IPS-18c (cell line): ENCODE measurements at regions not wholly inside any gene's neighbourhood (a gene's known extent, or its start where the extent isn't known, plus 50 kb on each side); places are given as distances from the start of the nearest gene placed in this dataset.
"Not testable (repeated sequence)": the region's sequence is repeated elsewhere in the genome, so short reads cannot be mapped to it uniquely, and the experiment has no call there.

Experiments used
- H3K4me3 ChIP-seq: 2 replicates; pipeline ENCODE4 v1.7.0; 2013; ENCODE audit warnings: low read depth, mild to moderate bottlenecking, low read length, moderate library complexity; ENCODE audit not compliant: insufficient read depth
- H3K9me3 ChIP-seq: one replicate; pipeline ENCODE4 v1.6.1; 2013; ENCODE audit warnings: mild to moderate bottlenecking, low read length, moderate library complexity; ENCODE audit not compliant: control insufficient read depth, insufficient read depth

- no peaks in the 10 kb centered on the region for H3K9me3 ChIP-seq
- no peak overlapping the region for H3K4me3 ChIP-seq
These were observed 57.4 kb upstream of the ZBTB20 start for GRCh38 chr3:115204475-115204874.

DNA sequence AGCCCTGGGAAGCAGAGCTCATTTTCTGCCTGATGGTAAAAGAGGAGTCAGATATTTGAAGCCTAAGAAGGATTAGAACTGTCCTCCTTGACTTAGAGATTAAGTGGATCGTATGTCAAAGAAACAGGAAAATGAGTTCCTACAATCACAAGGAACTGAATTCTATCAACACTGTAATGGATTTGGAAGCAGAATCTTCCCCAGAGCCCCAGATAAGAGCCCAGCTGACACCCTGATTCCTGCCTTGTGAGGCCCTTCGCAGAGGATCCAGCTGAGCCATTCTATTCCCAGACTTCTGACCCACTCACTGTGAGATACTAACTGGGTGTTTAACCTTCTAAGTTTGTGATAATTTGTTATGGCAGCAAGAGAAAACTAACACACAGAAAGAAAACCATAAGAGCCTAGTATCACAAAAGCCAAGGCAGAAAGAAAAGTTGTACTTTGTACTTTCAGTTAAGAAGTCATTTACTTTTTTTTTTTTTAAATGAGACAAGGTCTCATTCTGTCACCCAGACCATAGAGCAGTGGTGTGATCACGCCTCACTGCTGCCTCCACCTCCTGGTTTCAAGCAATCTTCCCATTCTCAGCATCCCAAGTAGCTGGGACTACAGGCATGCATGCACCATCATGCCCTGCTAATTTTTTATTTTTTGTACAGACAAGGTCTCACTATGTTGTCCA lies 61.1 kb upstream of the ZBTB20 start:
- Histone ChIP-seq H3K4me3 (no peak overlapping the region), H3K9me3 (no peaks in the 10 kb centered on the region)

DNA sequence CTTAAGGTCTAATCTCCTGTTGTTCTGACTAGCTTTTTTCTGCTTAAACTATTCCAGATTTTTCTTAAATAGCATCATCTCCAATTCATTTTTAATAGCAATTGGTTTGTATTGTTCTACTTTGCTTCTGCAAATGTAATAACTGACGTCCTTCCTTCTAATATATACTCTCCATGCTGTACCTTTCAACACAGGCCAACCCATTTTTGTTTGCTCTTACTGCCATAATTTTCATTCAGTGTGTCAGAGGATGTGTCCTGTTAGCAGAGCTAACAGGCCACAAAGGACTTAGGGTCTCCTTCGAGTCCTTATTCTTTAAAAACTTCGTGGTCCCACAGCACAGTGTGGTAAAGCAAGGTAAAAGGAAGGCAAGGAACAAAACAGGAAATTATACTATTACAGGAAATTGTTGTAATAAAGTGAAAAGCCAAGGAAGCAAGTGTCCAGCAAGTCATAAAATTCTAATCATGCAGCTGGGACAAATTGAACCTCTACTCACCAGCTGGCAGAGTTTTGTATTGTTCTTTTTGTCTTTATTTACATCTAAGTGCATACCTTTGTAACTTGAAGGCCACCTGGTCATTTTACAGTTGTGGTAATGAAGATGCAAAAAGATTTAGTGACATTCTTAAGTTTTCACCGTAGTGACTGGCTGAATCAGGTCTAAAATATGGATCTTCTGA lies 64.9 kb upstream of the ZBTB20 start:
- Histone ChIP-seq H3K4me3 (no peak overlapping the region), H3K9me3 (no peaks in the 10 kb centered on the region)

GRCh38 chr3:115212615-115213014 lies 65.5 kb upstream of the ZBTB20 start:
- no peaks in the 10 kb centered on the region for H3K9me3 ChIP-seq
- no peak overlapping the region for H3K4me3 ChIP-seq

DNA sequence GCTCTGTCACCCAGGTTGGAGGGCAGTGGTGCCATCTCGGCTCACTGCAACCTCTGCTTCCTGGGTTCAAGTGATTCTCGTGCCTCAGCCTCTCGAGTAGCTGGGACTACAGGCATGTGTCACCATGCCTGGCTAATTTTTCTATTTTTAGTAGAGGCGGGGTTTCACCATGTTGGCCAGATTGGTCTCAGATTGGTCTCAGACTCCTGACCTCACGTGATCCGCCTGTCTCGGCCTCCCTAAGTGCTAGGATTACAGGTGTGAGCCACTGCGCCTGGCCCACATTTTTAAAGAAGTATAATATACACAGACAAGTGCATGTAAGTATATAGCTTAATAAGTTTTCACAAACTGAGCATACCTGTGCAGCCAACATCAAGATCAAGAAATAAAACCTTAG lies 66.0 kb upstream of the ZBTB20 start:
- not testable (repeated sequence) for H3K9me3 ChIP-seq, H3K4me3 ChIP-seq

DNA sequence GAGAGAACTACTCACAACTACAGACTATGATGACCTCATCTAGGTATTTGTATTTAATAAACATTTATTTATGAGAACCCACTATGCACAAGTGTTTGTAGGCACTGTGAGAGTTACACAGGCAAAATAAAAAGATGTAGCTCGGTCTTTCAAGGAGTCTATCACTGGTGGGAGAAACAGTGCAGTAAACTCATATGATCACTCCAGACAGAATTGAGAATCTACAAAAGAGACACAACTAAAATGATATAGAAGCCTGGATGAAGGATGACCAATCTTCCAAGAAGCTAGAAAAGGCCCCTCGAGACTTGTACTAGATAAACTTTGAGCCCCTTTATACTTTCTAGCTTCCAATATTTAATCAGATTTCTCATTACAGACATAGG lies 70.2 kb upstream of the ZBTB20 start:
- Histone ChIP-seq H3K9me3 (no peaks in the 10 kb centered on the region), H3K4me3 (no peak overlapping the region)

DNA sequence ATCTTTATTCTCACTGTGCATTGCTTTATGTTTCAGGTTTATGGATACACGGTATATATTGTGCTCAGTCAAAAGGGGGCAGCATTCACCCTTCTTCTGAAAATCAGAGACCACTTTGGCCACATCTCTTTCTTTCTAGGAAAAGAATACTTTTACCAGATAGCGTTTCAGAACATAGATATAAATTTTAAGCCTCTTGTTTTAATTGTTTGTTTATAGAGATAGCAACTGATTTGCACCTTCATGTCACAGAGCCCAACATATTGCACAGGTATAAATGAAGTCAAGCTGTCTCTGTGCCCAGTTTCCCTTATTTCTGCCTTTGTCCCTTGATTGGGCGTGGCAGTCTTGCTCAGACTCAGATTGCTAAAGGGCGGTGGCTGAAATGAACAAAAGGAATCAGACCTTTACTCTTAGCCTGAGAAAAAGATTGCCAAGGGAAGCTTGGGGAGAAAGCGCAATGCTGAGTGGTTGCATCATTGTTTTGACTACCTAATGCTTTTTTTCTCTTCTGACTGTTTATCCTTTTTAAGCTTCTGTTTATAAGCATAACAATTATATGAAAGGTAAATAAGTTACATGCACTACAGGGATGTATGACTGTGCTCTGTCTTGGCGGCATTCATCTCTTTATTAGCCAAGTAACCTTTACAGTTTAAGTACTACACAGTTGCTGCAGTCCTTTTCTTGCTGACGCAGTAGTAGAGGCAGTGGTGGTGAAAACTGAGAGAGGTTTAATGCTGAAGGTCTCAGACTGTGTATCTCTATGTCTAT lies 70.8 kb upstream of the ZBTB20 start:
- Histone ChIP-seq H3K4me3 (no peak overlapping the region), H3K9me3 (no peaks in the 10 kb centered on the region)

- Histone ChIP-seq H3K9me3 (no peaks in the 10 kb centered on the region), H3K4me3 (no peak overlapping the region)
These were observed 71.8 kb upstream of the ZBTB20 start for GRCh38 chr3:115218859-115219258.

DNA sequence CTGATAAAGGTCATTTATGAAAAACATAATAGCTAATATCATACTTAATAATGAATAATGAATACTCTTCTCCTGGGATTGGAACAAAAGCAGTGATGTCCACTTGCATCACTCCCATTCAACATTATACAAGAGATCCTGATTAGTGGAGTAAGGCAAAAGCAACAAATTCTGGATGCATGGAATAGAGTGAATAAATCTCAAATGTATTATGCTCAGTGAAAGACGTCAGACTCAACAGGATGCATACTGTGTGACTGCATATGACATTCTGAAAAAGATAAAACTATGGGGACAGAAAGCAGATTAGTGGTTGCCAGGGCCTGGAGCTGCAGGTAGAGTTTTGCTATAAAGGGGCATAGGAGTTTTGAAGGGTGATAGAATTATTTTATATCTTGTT lies 77.6 kb upstream of the ZBTB20 start:
- Histone ChIP-seq H3K9me3 (no peaks in the 10 kb centered on the region), H3K4me3 (no peak overlapping the region)

GRCh38 chr3:115226844-115227445 lies 79.9 kb upstream of the ZBTB20 start:
- H3K4me3 ChIP-seq: no peak overlapping the region
- no peaks in the 10 kb centered on the region for H3K9me3 ChIP-seq

GRCh38 chr3:115227461-115227860 lies 80.4 kb upstream of the ZBTB20 start:
- H3K9me3 ChIP-seq: no peaks in the 10 kb centered on the region
- H3K4me3 ChIP-seq: no peak overlapping the region

- H3K4me3 ChIP-seq: no peak overlapping the region
- H3K9me3 ChIP-seq: no peaks in the 10 kb centered on the region
These were observed 81.2 kb upstream of the ZBTB20 start for GRCh38 chr3:115228266-115228665.

GRCh38 chr3:115232167-115232566 lies 85.1 kb upstream of the ZBTB20 start:
- Histone ChIP-seq H3K9me3 (no peaks in the 10 kb centered on the region), H3K4me3 (no peak overlapping the region)

DNA sequence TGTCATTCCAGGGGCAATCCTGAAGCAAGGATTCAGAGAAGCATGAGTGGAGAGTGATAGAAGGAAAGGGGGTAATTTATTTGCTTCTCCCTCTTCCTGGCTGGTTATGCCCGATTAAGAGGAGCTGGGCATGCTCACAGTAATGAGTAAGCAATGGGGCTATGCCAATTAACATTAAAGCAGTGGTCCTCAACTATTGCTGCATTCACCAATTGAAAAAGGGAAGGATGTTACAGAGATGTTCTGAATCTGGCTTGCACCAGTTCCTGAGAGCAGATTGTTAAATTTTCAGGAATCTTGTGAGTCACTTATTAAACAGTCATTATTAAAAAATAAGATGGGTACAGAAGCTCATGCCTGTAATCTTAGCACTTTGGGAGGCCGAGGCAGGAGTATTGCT lies 85.9 kb upstream of the ZBTB20 start:
- H3K4me3 ChIP-seq: no peak overlapping the region
- no peaks in the 10 kb centered on the region for H3K9me3 ChIP-seq

DNA sequence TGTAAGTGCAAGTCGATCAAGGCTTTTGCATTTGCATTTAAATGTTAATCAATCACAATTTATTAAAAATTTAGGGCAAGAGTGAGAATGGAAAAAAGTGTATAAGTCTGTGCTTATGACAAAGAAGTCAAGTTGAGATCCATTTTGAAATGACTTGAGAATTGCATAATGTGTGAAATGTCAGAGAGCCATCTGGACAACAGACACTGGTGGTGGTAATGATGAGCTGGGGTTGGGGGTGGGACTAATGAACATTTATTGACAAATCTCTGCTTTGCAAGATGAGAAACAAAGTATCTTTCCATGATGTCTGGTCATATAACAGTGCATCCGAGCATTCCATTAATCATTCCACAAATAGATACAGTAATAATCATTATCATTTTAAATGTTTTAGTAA lies 89.4 kb upstream of the ZBTB20 start:
- Histone ChIP-seq H3K4me3 (no peak overlapping the region), H3K9me3 (no peaks in the 10 kb centered on the region)

- Histone ChIP-seq H3K4me3 (no peak overlapping the region), H3K9me3 (no peaks in the 10 kb centered on the region)
These were observed 92.6 kb upstream of the ZBTB20 start for GRCh38 chr3:115239717-115240116.

GRCh38 chr3:115244350-115244749 lies 97.3 kb upstream of the ZBTB20 start:
- Histone ChIP-seq H3K4me3 (no peak overlapping the region), H3K9me3 (no peaks in the 10 kb centered on the region)

DNA sequence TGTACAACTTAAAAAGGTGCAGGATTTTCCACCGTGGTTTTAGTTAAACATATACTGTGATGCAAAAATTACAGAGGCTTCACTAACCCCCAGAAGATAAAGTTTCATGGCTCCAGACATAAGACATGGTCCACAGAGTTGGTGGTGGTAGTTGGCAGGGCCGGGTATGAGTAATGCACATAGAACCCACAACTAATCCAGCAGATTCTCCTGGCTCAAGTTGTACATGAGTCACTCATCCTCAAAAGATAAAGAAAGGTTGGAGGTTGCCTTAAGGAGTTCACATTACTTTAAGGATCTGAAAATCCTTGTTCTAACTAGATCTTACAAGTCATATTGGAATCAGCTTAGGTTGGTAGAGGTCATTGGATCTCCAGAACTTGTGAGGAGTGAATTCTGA lies 98.3 kb upstream of the ZBTB20 start:
- no peak overlapping the region for H3K4me3 ChIP-seq
- no peaks in the 10 kb centered on the region for H3K9me3 ChIP-seq
